ENCODE measurements at regions not wholly inside any gene's neighbourhood (a gene's known extent, or its start where the extent isn't known, plus 50 kb on each side); places are given as distances from the start of the nearest gene placed in this dataset.

DNA sequence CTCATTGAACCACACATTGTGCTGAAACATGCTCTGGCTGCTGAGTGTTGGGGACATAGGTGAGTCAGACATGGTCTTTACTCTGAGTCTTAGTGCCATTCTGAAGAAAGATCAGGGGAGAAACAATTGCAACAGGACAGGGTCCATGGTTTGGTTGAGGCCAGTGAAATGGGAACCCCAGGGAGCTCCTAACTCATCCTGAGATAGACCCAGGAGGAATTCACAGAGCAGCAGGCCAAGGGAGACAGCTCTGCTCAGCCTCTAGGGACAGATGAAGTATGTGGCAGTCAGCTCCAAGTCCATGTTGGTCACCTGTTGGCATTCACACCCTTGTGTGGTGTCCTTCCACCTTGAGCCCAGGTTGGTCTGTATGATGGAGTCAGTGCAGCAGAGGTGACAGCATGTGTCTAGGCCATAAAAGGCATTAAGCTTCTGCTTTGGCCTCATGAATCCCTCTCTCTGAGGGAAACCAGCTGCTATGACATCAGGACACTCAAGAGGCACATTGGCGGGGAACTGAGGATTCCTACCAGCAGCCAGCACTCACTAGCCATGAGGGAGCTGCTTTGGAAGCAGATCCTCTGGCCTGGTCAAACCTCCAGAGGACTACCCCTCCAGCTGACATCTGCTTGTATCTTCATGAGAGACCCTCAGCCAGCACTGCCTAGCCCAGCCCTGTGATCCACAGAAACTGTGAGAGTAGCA lies 50.3 kb upstream of the MYEOV start:
- 91% methylated on average over 1 of the region's 1 CpG; no CpG with 5 or more reads in 1 of the 2 donors for WGBS, 2 donors

More for the DNA sequence above, 50.3 kb upstream of the MYEOV start:
- no peaks in the 10 kb centered on the region for H3K9me3 ChIP-seq
- DNase-seq: no peak
- no peak overlapping the region for H3K4me3 ChIP-seq
- no peaks in the 10 kb centered on the region for H3K27me3 ChIP-seq
- no peak for ATAC-seq (ENCODE audit: low FRiP score in 2 of 2)
- TF ChIP-seq POLR2A (IDR thresholded peaks at IDR 0.05) (no peak), EP300 (IDR thresholded peaks at IDR 0.05) (no peak), POLR2AphosphoS5 (IDR thresholded peaks at IDR 0.05) (no peak)
- TF ChIP-seq, protein P1, sequence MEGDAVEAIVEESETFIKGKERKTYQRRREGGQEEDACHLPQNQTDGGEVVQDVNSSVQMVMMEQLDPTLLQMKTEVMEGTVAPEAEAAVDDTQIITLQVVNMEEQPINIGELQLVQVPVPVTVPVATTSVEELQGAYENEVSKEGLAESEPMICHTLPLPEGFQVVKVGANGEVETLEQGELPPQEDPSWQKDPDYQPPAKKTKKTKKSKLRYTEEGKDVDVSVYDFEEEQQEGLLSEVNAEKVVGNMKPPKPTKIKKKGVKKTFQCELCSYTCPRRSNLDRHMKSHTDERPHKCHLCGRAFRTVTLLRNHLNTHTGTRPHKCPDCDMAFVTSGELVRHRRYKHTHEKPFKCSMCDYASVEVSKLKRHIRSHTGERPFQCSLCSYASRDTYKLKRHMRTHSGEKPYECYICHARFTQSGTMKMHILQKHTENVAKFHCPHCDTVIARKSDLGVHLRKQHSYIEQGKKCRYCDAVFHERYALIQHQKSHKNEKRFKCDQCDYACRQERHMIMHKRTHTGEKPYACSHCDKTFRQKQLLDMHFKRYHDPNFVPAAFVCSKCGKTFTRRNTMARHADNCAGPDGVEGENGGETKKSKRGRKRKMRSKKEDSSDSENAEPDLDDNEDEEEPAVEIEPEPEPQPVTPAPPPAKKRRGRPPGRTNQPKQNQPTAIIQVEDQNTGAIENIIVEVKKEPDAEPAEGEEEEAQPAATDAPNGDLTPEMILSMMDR (IDR thresholded peaks at IDR 0.05): no peak
- H3K4me1 ChIP-seq: peaks cover 0 to 6% (median 2%) of the 10 kb centered on the region in 4 donors
- H3K27ac ChIP-seq: no peak overlapping the region
- no peaks in the 10 kb centered on the region for H3K36me3 ChIP-seq
